GM18870 (cell line): ENCODE measurements at regions not wholly inside any gene's neighbourhood (a gene's known extent, or its start where the extent isn't known, plus 50 kb on each side); places are given as distances from the start of the nearest gene placed in this dataset.
"Not testable (repeated sequence)": the region's sequence is repeated elsewhere in the genome, so short reads cannot be mapped to it uniquely, and the experiment has no call there.

ENCODE experiments used
- ATAC-seq: cut with Tn5 transposase; IDR thresholded peaks from one replicate; pipeline ENCODE4 v1.9.1; 2021; ENCODE audit warnings: moderate library complexity; ENCODE audit not compliant: unreplicated experiment

- no peak for ATAC-seq
These were observed 330.9 kb upstream of the C2CD4B start for GRCh38 chr15:62495670-62496614.

- ATAC-seq: no peak
These were observed 332.3 kb upstream of the C2CD4B start for GRCh38 chr15:62497356-62497755.

GRCh38 chr15:62498278-62498677 is 333.2 kb upstream of the C2CD4B start:
- no peak for ATAC-seq

GRCh38 chr15:62498712-62499111 is 333.6 kb upstream of the C2CD4B start:
- no peak for ATAC-seq

- ATAC-seq: no peak
These were observed 335.2 kb upstream of the C2CD4B start for GRCh38 chr15:62500325-62500724.

- no peak for ATAC-seq
These were observed 337.4 kb upstream of the C2CD4B start for GRCh38 chr15:62502451-62502850.

- ATAC-seq: no peak
These were observed 338.4 kb upstream of the C2CD4B start for GRCh38 chr15:62503451-62503850.

GRCh38 chr15:62505762-62506161 is 340.7 kb upstream of the C2CD4B start:
- ATAC-seq: no peak

- no peak for ATAC-seq
These were observed 341.2 kb upstream of the C2CD4B start for GRCh38 chr15:62506217-62506805.

- ATAC-seq: no peak
These were observed 344.4 kb upstream of the C2CD4B start for GRCh38 chr15:62509395-62509958.

GRCh38 chr15:62510791-62511190 is 345.7 kb upstream of the C2CD4B start:
- no peak for ATAC-seq

- ATAC-seq: no peak
These were observed 347.8 kb upstream of the C2CD4B start for GRCh38 chr15:62512904-62513303.

- ATAC-seq: no peak
These were observed 348.8 kb upstream of the C2CD4B start for GRCh38 chr15:62513893-62514292.

- ATAC-seq: no peak
These were observed 350.8 kb upstream of the C2CD4B start for GRCh38 chr15:62515696-62516395.

- ATAC-seq: no peak
These were observed 352.5 kb upstream of the C2CD4B start for GRCh38 chr15:62517541-62517940.

GRCh38 chr15:62518666-62519065 is 353.6 kb upstream of the C2CD4B start:
- not testable (repeated sequence) for ATAC-seq

- no peak for ATAC-seq
These were observed 354.8 kb upstream of the C2CD4B start for GRCh38 chr15:62519900-62520299.

- ATAC-seq: no peak
These were observed 355.8 kb upstream of the C2CD4B start for GRCh38 chr15:62520887-62521286.

GRCh38 chr15:62521396-62521795 is 356.3 kb upstream of the C2CD4B start:
- no peak for ATAC-seq

GRCh38 chr15:62524848-62525247 is 359.8 kb upstream of the C2CD4B start:
- ATAC-seq: no peak

- no peak for ATAC-seq
These were observed 362.3 kb upstream of the C2CD4B start for GRCh38 chr15:62527387-62527786.
